Sigmoid colon (tissue), 6 donors: ENCODE measurements at regions not wholly inside any gene's neighbourhood (a gene's known extent, or its start where the extent isn't known, plus 50 kb on each side); places are given as distances from the start of the nearest gene placed in this dataset.

Experiments used
- DNase-seq: peaks from one replicate; pipeline ENCODE4 v3.0.0-alpha.2; 2019
- H3K27ac ChIP-seq, 4 donors: fragments of 200-600 bp; sonication (generic); one replicate each; pipeline ENCODE4 v1.5.1; 2016 to 2019; ENCODE audit warnings: mild to moderate bottlenecking in 1 of 4
- H3K27me3 ChIP-seq, 3 donors: fragments of 200-600 bp; sonication (generic); one replicate each; pipeline ENCODE4 v1.5.1; 2019; ENCODE audit warnings: mild to moderate bottlenecking in 1 of 3
- H3K36me3 ChIP-seq, 4 donors: fragments of 200-600 bp; sonication (generic); one replicate each; pipeline ENCODE4 v1.5.1; 2016 to 2019
- H3K4me1 ChIP-seq, 4 donors: fragments of 200-600 bp; sonication (generic); one replicate each; pipeline ENCODE4 v1.5.1; 2017 to 2019
- H3K4me3 ChIP-seq, 4 donors: fragments of 200-600 bp; sonication (generic); one replicate each; pipeline ENCODE4 v1.5.1; 2017 to 2019; ENCODE audit warnings: mild to moderate bottlenecking in 2 of 4, moderate library complexity in 1 of 4
- H3K9me3 ChIP-seq, 4 donors: fragments of 200-600 bp in 3 of 4; sonication (generic) in 3 of 4; one replicate each; pipeline versions ENCODE4 v1.5.1 to v1.6.1; 2013 to 2019
- CTCF ChIP-seq, 4 experiments: fragments of 450-650 bp in 3 of 4; fragments of 200-600 bp in 1 of 4; IDR thresholded peaks; one replicate each; pipeline ENCODE4 v1.5.1; 2016 to 2019; ENCODE audit warnings: antibody characterized with exemption in 4 of 4, mild to moderate bottlenecking in 3 of 4, moderate library complexity in 2 of 4
- EP300 ChIP-seq, 4 donors: sonication (generic); formaldehyde crosslinking; IDR thresholded peaks; one replicate each; pipeline ENCODE4 v1.6.1; 2017; ENCODE audit warnings: antibody characterized with exemption in 4 of 4
- POLR2A ChIP-seq, 2 donors: fragments of 450-650 bp; IDR thresholded peaks; one replicate each; pipeline ENCODE4 v1.6.1; 2016; ENCODE audit warnings: antibody characterized with exemption in 2 of 2, mild to moderate bottlenecking in 2 of 2, moderate library complexity in 2 of 2
- POLR2AphosphoS5 ChIP-seq, 4 donors: sonication (generic); formaldehyde crosslinking; IDR thresholded peaks; one replicate each; pipeline ENCODE4 v1.6.1; 2017; ENCODE audit warnings: antibody characterized with exemption in 4 of 4
- WGBS, 2 donors: extraction: QIAGEN DNeasy Blood & Tissue Kit; methylation state at CpG; one replicate each; pipeline ENCODE4 v1.1.7; 2013; 5-methylcytosine and 5-hydroxymethylcytosine counted together
- intact Hi-C: fragments of 100-400 bp; cut with DNase I; formaldehyde crosslinking; loops from one replicate; pipeline ENCODE4 v1.15.1; 2023
- donor health status: healthy with polysubstance abuse.
- donor health status: healthy.

GRCh38 chr6:48630511-48630910 lies 519.5 kb upstream of the PTCHD4 start:
- Histone ChIP-seq H3K4me3 (no peak overlapping the region), H3K27ac (no peak overlapping the region), H3K4me1 (no peaks in the 10 kb centered on the region), H3K9me3 (no peaks in the 10 kb centered on the region), H3K36me3 (no peaks in the 10 kb centered on the region), H3K27me3 (no peaks in the 10 kb centered on the region)
- no peak for TF ChIP-seq POLR2A (IDR thresholded peaks at IDR 0.05)
- no peak for TF ChIP-seq CTCF (IDR thresholded peaks at IDR 0.05)
- no peak for TF ChIP-seq EP300 (IDR thresholded peaks at IDR 0.05)
- no peak for TF ChIP-seq POLR2AphosphoS5 (IDR thresholded peaks at IDR 0.05)
- WGBS, 2 donors: 58 to 69% methylated on average over 1 of the region's 1 CpG
- DNase-seq: no peak
- intact Hi-C loops: no loop called here

- Histone ChIP-seq H3K27me3 (no peaks in the 10 kb centered on the region), H3K4me3 (no peak overlapping the region), H3K27ac (no peak overlapping the region), H3K9me3 (no peaks in the 10 kb centered on the region), H3K4me1 (no peaks in the 10 kb centered on the region), H3K36me3 (no peaks in the 10 kb centered on the region)
- intact Hi-C loops: no loop called here
- 73 to 75% methylated on average over 3 of the region's 3 CpGs for WGBS, 2 donors
- no peak for DNase-seq
- TF ChIP-seq POLR2A (IDR thresholded peaks at IDR 0.05): no peak
- no peak for TF ChIP-seq EP300 (IDR thresholded peaks at IDR 0.05)
- TF ChIP-seq POLR2AphosphoS5 (IDR thresholded peaks at IDR 0.05): no peak
- TF ChIP-seq CTCF (IDR thresholded peaks at IDR 0.05): no peak
These were observed 517.3 kb upstream of the PTCHD4 start for GRCh38 chr6:48628316-48628715.

- H3K4me1 ChIP-seq: no peaks in the 10 kb centered on the region
- TF ChIP-seq EP300 (IDR thresholded peaks at IDR 0.05): no peak
- no peak for TF ChIP-seq POLR2A (IDR thresholded peaks at IDR 0.05)
- TF ChIP-seq CTCF (IDR thresholded peaks at IDR 0.05): no peak
- DNase-seq: no peak
- intact Hi-C loops: no loop called here
- H3K27ac ChIP-seq: no peak overlapping the region
- H3K4me3 ChIP-seq: no peak overlapping the region
- H3K27me3 ChIP-seq: no peaks in the 10 kb centered on the region
- H3K36me3 ChIP-seq: no peaks in the 10 kb centered on the region
- no peaks in the 10 kb centered on the region for H3K9me3 ChIP-seq
These were observed 515.4 kb upstream of the PTCHD4 start for GRCh38 chr6:48626421-48626820.

- WGBS, 2 donors: 25 to 66% methylated on average over 3 of the region's 3 CpGs
- no peak for DNase-seq
- Histone ChIP-seq H3K4me1 (no peaks in the 10 kb centered on the region), H3K27ac (no peak overlapping the region), H3K4me3 (no peak overlapping the region), H3K9me3 (no peaks in the 10 kb centered on the region), H3K27me3 (no peaks in the 10 kb centered on the region), H3K36me3 (no peaks in the 10 kb centered on the region)
- TF ChIP-seq EP300 (IDR thresholded peaks at IDR 0.05): no peak
- TF ChIP-seq CTCF (IDR thresholded peaks at IDR 0.05): no peak
- TF ChIP-seq POLR2A (IDR thresholded peaks at IDR 0.05): no peak
- TF ChIP-seq POLR2AphosphoS5 (IDR thresholded peaks at IDR 0.05): no peak
- intact Hi-C loops: no loop called here
These were observed 513.6 kb upstream of the PTCHD4 start for GRCh38 chr6:48624631-48625030.

- Histone ChIP-seq H3K9me3 (no peaks in the 10 kb centered on the region), H3K36me3 (no peaks in the 10 kb centered on the region), H3K27me3 (no peaks in the 10 kb centered on the region), H3K4me3 (no peak overlapping the region), H3K27ac (no peak overlapping the region), H3K4me1 (no peaks in the 10 kb centered on the region)
- no peak for DNase-seq
- TF ChIP-seq EP300 (IDR thresholded peaks at IDR 0.05) (no peak), POLR2A (IDR thresholded peaks at IDR 0.05) (no peak), CTCF (IDR thresholded peaks at IDR 0.05) (no peak), POLR2AphosphoS5 (IDR thresholded peaks at IDR 0.05) (no peak)
- intact Hi-C loops: no loop called here
- WGBS, 2 donors: 89 to 90% methylated on average over 3 of the region's 3 CpGs
These were observed 508.8 kb upstream of the PTCHD4 start for GRCh38 chr6:48619771-48620170.
